Ureter (tissue), 1 donor: ENCODE measurements at regions not wholly inside any gene's neighbourhood (a gene's known extent, or its start where the extent isn't known, plus 50 kb on each side); places are given as distances from the start of the nearest gene placed in this dataset.

Experiments used
- DNase-seq: peaks from one replicate; pipeline ENCODE4 v3.0.0-alpha.2; 2020; ENCODE audit warnings: low spot score
- donor health status: DM: yes; HTN: yes; CAD: no.

- DNase-seq, result no peak
These were observed 622.1 kb downstream of the IGSF11 start for GRCh38 chr3:118412503-118412902.

GRCh38 chr3:118425272-118425837, 609.3 kb downstream of the IGSF11 start:
- DNase-seq, result no peak

- DNase-seq, result no peak
These were observed 600.8 kb downstream of the IGSF11 start for GRCh38 chr3:118433825-118434224.

- no peak for DNase-seq
These were observed 598.7 kb downstream of the IGSF11 start for GRCh38 chr3:118435851-118436350.

GRCh38 chr3:118436697-118437262, 597.9 kb downstream of the IGSF11 start:
- DNase-seq, result no peak

GRCh38 chr3:118445036-118445435, 589.6 kb downstream of the IGSF11 start:
- DNase-seq, result no peak

GRCh38 chr3:118447339-118447738, 587.3 kb downstream of the IGSF11 start:
- no peak for DNase-seq

GRCh38 chr3:118466795-118467330, 567.8 kb downstream of the IGSF11 start:
- no peak for DNase-seq

GRCh38 chr3:118468801-118469200, 565.8 kb downstream of the IGSF11 start:
- DNase-seq, result no peak

GRCh38 chr3:118472586-118472985, 562.1 kb downstream of the IGSF11 start:
- no peak for DNase-seq

GRCh38 chr3:118473343-118473742, 561.3 kb downstream of the IGSF11 start:
- no peak for DNase-seq

- no peak for DNase-seq
These were observed 557.6 kb downstream of the IGSF11 start for GRCh38 chr3:118476885-118477618.

- DNase-seq, result no peak
These were observed 556.9 kb downstream of the IGSF11 start for GRCh38 chr3:118477768-118478167.

- no peak for DNase-seq
These were observed 555.9 kb downstream of the IGSF11 start for GRCh38 chr3:118478706-118479276.

GRCh38 chr3:118479376-118479775, 555.3 kb downstream of the IGSF11 start:
- DNase-seq, result no peak

- DNase-seq, result no peak
These were observed 554.4 kb downstream of the IGSF11 start for GRCh38 chr3:118480101-118480860.

- no peak for DNase-seq
These were observed 549.0 kb downstream of the IGSF11 start for GRCh38 chr3:118485693-118486092.

- no peak for DNase-seq
These were observed 546.9 kb downstream of the IGSF11 start for GRCh38 chr3:118487734-118488133.

GRCh38 chr3:118488732-118489131, 545.9 kb downstream of the IGSF11 start:
- DNase-seq, result no peak

GRCh38 chr3:118495206-118495605, 539.4 kb downstream of the IGSF11 start:
- DNase-seq, result no peak

GRCh38 chr3:118497274-118497673, 537.4 kb downstream of the IGSF11 start:
- no peak for DNase-seq

- DNase-seq, result peak; percentile 77
These were observed 533.5 kb downstream of the IGSF11 start for GRCh38 chr3:118501152-118501551.
